Stomach (tissue), 8 donors: ENCODE measurements at regions not wholly inside any gene's neighbourhood (a gene's known extent, or its start where the extent isn't known, plus 50 kb on each side); places are given as distances from the start of the nearest gene placed in this dataset.

ENCODE experiments used
- DNase-seq, 2 donors: peaks; one replicate each; pipeline versions ENCODE4 v3.0.0 to v3.0.0-alpha.2; 2013 to 2019
- H3K27ac ChIP-seq, 5 donors: fragments of 200-600 bp in 4 of 5; sonication (generic) in 4 of 5; one replicate each; pipeline ENCODE4 v1.5.1; 2013 to 2019; ENCODE audit warnings: mild to moderate bottlenecking in 1 of 5, moderate library complexity in 1 of 5
- H3K27me3 ChIP-seq, 3 donors: fragments of 200-600 bp; sonication (generic); one replicate each; pipeline ENCODE4 v1.5.1; 2017 to 2019; ENCODE audit warnings: mixed run types in 1 of 3
- H3K36me3 ChIP-seq, 4 donors: fragments of 200-600 bp; sonication (generic); 1 replicate in 3 of 4; 2 replicates in 1 of 4; pipeline ENCODE4 v1.5.1; 2016 to 2019
- H3K4me1 ChIP-seq, 4 donors: fragments of 200-600 bp; sonication (generic); one replicate each; pipeline ENCODE4 v1.5.1; 2016 to 2019
- H3K4me3 ChIP-seq, 4 donors: fragments of 200-600 bp; sonication (generic) in 3 of 4; one replicate each; pipeline ENCODE4 v1.5.1; 2016 to 2019; ENCODE audit warnings: mild to moderate bottlenecking in 1 of 4
- H3K9me3 ChIP-seq, 4 donors: fragments of 200-600 bp; sonication (generic); one replicate each; pipeline ENCODE4 v1.5.1; 2016 to 2019
- CTCF ChIP-seq, 7 experiments: fragments of 450-650 bp in 4 of 7; fragments of 200-600 bp in 3 of 7; sonication (generic) in 3 of 7; IDR thresholded peaks; one replicate each; pipeline ENCODE4 v1.5.1; 2016 to 2019; ENCODE audit warnings: antibody characterized with exemption in 7 of 7, control low read depth in 2 of 7, mild to moderate bottlenecking in 1 of 7
- EP300 ChIP-seq: sonication (generic); formaldehyde crosslinking; IDR thresholded peaks from one replicate; pipeline ENCODE4 v1.6.1; 2017; ENCODE audit warnings: antibody characterized with exemption
- POLR2A ChIP-seq, 4 donors: fragments of 450-650 bp; IDR thresholded peaks; one replicate each; pipeline ENCODE4 v1.6.1; 2016; ENCODE audit warnings: antibody characterized with exemption in 4 of 4, control low read depth in 2 of 4, mild to moderate bottlenecking in 1 of 4, moderate library complexity in 1 of 4
- POLR2AphosphoS5 ChIP-seq, 3 donors: sonication (generic); formaldehyde crosslinking; IDR thresholded peaks; one replicate each; pipeline ENCODE4 v1.6.1; 2016; ENCODE audit warnings: antibody characterized with exemption in 3 of 3
- WGBS, 5 donors: extraction: QIAGEN DNeasy Blood & Tissue Kit in 3 of 5; methylation state at CpG; one replicate each; pipeline versions ENCODE4 v1.1.5 to v1.1.7; 2013 to 2018; 5-methylcytosine and 5-hydroxymethylcytosine counted together
- intact Hi-C: fragments of 100-400 bp; cut with DNase I; formaldehyde crosslinking; loops from one replicate; pipeline ENCODE4 v1.15.1; 2023; ENCODE audit warnings: low total_unique reads
- donor health status: healthy with polysubstance abuse.
- donor health status: Bipolar disorder and iron deficiency.
- donor health status: healthy.

GRCh38 chr13:33512880-33513554 is 227.5 kb upstream of the STARD13 start:
- no peaks in the 10 kb centered on the region for H3K27me3 ChIP-seq
- no peak for DNase-seq
- intact Hi-C loops: no loop called here
- no peak overlapping the region for H3K27ac ChIP-seq
- H3K9me3 ChIP-seq: no peaks in the 10 kb centered on the region
- WGBS, 5 donors: 84 to 95% (median 88%) methylated on average over 2 of the region's 2 CpGs
- no peak overlapping the region for H3K4me3 ChIP-seq
- TF ChIP-seq POLR2AphosphoS5 (IDR thresholded peaks at IDR 0.05) (no peak), POLR2A (IDR thresholded peaks at IDR 0.05) (no peak), EP300 (no peak), CTCF (IDR thresholded peaks at IDR 0.05) (no peak)
- peaks cover 8 to 19% (median 16%) of the 10 kb centered on the region in 4 donors for H3K4me1 ChIP-seq
- H3K36me3 ChIP-seq: no peaks in the 10 kb centered on the region

- 87 to 98% (median 94%) methylated on average over 4 of the region's 4 CpGs for WGBS, 5 donors
These were observed 228.8 kb upstream of the STARD13 start for GRCh38 chr13:33514362-33514761.

GRCh38 chr13:33515146-33515545 is 229.6 kb upstream of the STARD13 start:
- 86 to 92% (median 87%) methylated on average over 3 of the region's 3 CpGs for WGBS, 5 donors
- Histone ChIP-seq H3K4me1 (peaks cover 0 to 13% (median 6%) of the 10 kb centered on the region in 4 donors), H3K36me3 (no peaks in the 10 kb centered on the region), H3K27me3 (no peaks in the 10 kb centered on the region), H3K27ac (no peak overlapping the region), H3K4me3 (no peak overlapping the region), H3K9me3 (no peaks in the 10 kb centered on the region)
- no peak for DNase-seq
- intact Hi-C loops: no loop called here
- TF ChIP-seq CTCF (IDR thresholded peaks at IDR 0.05): no peak
- TF ChIP-seq POLR2AphosphoS5 (IDR thresholded peaks at IDR 0.05): no peak
- TF ChIP-seq POLR2A (IDR thresholded peaks at IDR 0.05): no peak
- TF ChIP-seq EP300: no peak

More at GRCh38 chr13:33514362-33514761, 228.8 kb upstream of the STARD13 start:
- Histone ChIP-seq H3K27me3 (no peaks in the 10 kb centered on the region), H3K36me3 (no peaks in the 10 kb centered on the region), H3K9me3 (no peaks in the 10 kb centered on the region), H3K4me3 (no peak overlapping the region), H3K4me1 (peaks cover 6 to 15% (median 13%) of the 10 kb centered on the region in 4 donors), H3K27ac (no peak overlapping the region)
- DNase-seq: peak in 1 of 2 donors; percentile 35
- no peak for TF ChIP-seq POLR2AphosphoS5 (IDR thresholded peaks at IDR 0.05)
- no peak for TF ChIP-seq CTCF (IDR thresholded peaks at IDR 0.05)
- no peak for TF ChIP-seq EP300
- TF ChIP-seq POLR2A (IDR thresholded peaks at IDR 0.05): no peak
- intact Hi-C loops: no loop called here

- no peak for DNase-seq
- Histone ChIP-seq H3K9me3 (no peaks in the 10 kb centered on the region), H3K27ac (peak overlapping the region in 1 of 5 donors; percentile 4), H3K4me1 (peaks cover 0 to 6% (median 3%) of the 10 kb centered on the region in 4 donors), H3K27me3 (no peaks in the 10 kb centered on the region), H3K36me3 (no peaks in the 10 kb centered on the region), H3K4me3 (no peak overlapping the region)
- TF ChIP-seq POLR2A (IDR thresholded peaks at IDR 0.05) (no peak), POLR2AphosphoS5 (IDR thresholded peaks at IDR 0.05) (no peak), EP300 (no peak)
- WGBS, 5 donors: 47 to 58% (median 58%) methylated on average over 2 of the region's 2 CpGs
- intact Hi-C loops: no loop called here
These were observed 232.9 kb upstream of the STARD13 start for GRCh38 chr13:33518452-33518851.
